GM21619 (cell line): ENCODE measurements at regions not wholly inside any gene's neighbourhood (a gene's known extent, or its start where the extent isn't known, plus 50 kb on each side); places are given as distances from the start of the nearest gene placed in this dataset.
"Not testable (repeated sequence)": the region's sequence is repeated elsewhere in the genome, so short reads cannot be mapped to it uniquely, and the experiment has no call there.

Experiments used
- ATAC-seq: cut with Tn5 transposase; IDR thresholded peaks from one replicate; pipeline ENCODE4 v1.9.1; 2021; ENCODE audit not compliant: unreplicated experiment

- ATAC-seq, result not testable (repeated sequence)
Observed at GRCh38 chr2:101645886-101646285, 51.6 kb upstream of the MAP4K4 start.

DNA sequence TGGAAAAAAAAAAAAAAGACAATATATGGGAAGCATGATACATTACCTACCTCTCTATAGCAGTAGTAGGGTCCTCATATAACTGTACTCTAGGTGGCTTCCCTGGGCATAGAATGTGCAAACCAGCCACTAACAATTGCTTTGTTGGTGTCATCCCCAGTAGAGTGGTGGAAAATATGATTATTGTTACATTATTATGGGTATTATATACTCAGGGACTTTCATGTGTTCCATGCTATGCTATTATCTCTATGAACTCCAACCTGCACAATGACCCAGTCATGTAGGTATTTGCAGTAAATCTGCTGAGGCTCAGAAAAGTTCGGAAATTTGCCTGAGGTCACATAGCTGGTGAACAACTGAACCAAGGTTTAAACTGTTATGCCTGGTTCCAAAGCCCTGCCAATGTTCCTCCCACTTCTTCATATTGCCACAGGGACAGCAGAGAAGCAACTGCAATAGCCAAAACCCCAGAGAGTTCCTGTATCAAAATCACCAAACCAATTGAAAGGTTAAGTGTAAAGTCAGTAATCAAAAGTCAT is 52.6 kb upstream of the MAP4K4 start:
- no peak for ATAC-seq

DNA sequence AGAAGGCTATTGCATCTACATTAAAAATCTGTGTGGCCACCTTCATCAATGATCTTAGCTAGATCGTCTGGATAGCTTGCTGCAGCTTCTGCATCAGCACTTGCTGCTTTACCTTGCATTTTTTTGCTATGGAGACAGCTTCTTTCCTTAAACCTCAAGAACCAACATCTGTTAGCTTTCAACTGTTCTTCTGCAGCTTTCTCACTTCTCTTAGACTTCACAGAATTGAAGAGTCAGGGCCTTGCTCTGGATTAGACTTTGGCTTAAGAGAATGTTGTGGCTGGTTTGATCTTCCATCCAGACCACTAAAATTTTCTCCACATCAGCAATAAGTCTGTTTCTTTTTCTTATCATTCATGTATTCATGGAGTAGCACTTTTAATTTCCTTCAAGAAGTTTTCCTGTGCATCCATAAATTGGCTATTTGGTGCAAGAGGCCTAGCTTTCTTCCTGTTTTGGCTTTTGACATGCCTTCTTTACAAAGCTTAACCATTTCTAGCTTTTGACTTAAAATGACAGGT is 54.4 kb upstream of the MAP4K4 start:
- no peak for ATAC-seq

- ATAC-seq, result no peak
Observed at GRCh38 chr2:101638817-101639605, 58.5 kb upstream of the MAP4K4 start.

GRCh38 chr2:101638181-101638711 is 59.3 kb upstream of the MAP4K4 start:
- no peak for ATAC-seq

DNA sequence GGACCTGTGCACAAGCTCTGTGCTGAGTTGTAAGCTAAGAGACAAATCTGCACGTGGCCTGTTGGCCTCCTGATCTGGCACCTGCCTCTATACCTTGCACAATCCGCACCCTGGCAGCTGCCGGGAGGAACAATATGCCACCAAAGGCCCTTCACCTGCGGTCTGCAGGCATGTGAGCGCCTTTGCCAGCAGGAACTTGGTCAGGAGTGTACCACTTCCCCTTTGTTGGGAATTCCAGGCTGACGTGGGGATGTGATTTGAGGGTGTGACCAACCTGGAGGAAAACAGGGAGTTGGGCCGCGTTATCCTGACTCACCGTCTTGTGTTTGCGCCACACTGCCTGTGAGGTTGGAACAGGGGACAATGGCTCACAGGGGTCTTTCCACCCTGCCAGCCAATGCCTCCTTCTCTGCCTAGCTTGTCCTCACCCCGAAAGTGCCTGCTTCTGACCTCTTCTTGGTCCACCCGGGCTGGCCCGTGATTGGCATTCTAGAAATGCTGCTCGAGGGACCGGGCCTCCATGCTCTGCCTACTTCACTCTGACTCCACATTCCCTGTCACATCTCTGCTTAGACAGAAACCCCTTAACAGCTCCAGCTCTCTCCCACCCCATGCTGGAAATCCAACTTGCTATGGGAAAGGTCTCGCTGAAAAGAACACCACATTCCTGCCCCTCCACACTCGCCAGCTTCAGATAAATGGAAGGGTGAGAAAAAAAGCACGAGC is 67.1 kb upstream of the MAP4K4 start:
- no peak for ATAC-seq

- no peak for ATAC-seq
Observed at GRCh38 chr2:101628030-101628392, 69.5 kb upstream of the MAP4K4 start.

DNA sequence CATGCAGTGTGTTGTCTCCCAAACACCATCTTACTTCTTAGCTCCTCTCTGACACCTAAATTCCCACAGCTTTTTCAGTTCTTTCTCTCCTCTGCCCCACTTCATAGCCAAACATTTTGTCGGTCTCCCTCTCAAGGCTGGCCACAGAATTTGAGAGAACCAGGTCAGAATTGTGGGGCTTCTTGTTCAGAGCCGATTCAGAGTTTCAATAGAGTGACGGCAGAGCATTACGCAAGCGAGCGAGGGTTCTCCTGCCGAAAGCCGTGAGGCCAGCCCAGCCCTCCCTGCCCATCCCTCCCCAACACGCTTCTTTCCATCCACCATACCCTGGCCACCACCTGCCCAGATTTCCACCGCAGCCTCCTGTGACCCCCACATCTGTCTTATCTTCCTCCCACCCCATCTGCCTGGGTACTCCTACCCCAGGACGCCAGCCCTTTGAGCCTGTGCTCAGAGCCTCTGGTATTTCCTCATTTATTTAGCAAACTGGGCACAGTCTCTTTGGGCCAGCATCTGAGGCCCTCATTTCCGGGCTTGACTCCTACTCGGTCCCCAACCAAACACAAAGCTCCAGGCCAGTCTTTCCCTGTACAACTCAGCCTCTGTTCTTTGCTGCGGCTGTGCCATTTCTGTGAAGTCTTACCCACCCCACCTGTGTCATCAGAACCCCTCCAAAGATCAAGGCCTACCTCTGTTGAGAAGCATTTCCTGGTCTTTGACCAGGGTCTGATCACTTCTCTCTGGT is 70.0 kb upstream of the MAP4K4 start:
- no peak for ATAC-seq

DNA sequence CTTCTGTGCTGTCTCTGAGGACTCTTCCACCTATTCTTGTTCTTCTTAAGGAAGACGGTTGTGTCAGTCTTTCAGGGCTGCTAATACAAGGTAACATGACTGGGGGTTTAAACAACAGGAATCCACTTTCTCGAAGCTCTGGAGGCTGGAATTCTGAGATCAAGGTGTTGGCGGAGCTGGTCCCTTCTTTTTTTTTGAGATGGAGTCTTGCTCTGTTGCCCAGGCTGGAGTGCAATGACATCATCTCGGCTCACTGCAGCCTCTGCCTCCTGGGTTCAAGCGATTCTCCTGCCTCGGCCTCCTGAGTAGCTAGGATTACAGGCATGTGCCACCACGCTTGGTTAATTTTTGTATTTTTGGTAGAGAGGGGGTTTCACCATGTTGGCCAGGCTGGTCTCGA is 71.7 kb upstream of the MAP4K4 start:
- ATAC-seq, result not testable (repeated sequence)

DNA sequence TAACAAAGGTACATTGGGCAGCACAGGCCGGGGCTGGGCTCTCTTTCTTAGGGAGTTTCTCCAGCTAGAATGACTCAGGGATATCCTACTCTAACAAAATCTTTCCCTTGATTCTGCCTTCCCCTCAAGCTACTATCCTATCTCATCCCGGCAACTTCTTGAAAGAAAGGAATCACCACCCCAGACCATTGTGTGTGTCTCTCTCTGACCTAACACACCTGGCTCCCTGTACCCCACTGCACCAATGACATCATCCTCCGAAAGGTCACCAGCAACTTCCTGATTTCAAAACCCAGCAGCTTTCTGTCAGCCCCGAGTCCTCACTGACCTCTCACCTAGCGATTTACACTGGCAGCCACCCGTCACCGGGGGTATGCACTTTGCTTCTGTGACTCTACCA is 72.1 kb upstream of the MAP4K4 start:
- ATAC-seq, result no peak

DNA sequence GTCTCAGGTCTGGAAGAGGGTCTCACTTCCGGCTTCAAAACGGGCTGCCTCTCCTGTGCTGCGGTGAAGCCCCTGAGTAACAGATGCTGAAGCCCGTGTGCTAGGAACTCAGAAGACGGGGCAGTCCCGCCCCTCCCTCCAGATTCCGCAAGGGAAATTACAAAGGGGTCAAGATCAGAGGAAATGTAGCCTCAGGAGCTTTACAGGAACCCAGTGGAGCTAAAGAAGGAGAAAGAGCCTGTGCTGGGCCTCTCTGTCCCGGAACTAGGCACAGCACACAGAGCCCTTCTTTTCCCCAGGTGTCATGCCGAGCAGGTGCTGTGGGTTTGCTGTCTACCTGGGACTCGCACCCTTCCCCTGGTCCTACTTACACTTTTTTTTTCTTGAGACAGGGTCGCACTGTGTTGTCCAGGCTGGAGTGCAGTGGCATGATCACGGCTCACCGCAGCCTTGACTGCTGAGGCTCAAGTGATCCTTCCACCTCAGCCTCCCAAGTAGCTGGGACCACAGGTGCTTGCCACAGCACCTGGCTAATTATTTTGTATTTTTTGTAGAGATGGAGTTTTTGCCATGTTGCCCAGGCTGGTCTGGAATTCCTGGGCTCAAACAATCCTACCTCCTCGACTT is 72.7 kb upstream of the MAP4K4 start:
- no peak for ATAC-seq

- ATAC-seq, result peak; percentile 65
Observed at GRCh38 chr2:101623031-101623521, 74.4 kb upstream of the MAP4K4 start.

DNA sequence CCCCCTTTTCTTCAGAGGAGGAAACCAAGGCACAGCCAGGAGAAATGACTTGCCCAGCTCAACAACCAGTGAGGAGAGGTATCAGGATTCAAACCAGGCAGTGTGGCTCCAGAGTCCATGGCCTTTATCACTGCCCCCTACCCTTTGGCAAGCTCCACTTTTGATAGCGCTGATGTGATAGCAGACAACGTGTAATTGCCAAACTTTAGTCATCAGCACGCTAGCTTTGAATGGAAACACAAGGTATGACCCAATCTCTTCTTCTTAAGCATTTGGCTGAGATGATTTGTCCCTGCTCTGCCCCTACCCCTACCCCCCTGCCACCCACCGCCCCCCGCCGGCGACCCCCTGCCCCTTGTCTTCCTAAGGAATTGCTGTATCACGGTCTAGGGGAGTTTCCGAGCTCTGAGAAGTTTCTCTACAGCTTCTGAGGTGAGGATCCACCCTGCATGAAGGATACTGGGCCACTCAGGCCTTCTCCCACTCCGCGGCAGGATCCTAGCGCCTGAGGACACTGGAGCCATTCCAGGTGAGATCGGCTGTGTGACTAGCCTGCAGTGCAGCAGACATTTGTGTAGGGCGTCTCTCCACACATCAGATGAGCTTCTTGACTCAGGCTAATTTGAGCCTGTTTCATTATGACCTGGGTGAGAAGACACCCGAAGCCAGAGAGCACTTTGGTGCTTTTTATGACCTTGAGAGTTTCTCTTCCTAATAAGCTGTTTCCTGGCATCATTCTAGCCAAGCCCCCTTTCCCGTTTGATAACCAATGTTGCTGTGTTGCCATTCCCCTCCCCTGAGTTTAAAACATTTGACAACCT is 75.1 kb upstream of the MAP4K4 start:
- ATAC-seq, result peak; percentile 89

DNA sequence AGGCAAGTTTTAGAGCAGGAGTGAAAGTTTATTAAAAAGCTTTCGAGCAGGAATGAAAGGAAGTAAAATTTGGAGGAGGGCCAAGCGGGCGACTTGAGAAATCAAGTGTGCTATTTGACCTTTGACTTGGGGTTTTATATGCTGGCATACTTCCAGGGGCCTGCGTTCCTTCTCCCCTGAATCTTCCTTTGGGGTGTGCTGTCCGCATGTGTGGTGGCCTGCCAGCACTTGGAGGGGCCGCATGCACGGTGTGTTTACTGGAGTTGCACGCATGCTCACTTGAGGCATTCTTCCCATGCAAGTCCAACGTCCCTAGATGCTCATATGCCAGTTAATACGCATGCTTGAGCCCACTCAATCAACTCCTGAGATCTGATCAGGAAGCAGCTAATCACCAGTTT is 78.3 kb upstream of the MAP4K4 start:
- no peak for ATAC-seq

- no peak for ATAC-seq
Observed at GRCh38 chr2:101617796-101618195, 79.7 kb upstream of the MAP4K4 start.

GRCh38 chr2:101617188-101617587 is 80.3 kb upstream of the MAP4K4 start:
- ATAC-seq, result no peak

DNA sequence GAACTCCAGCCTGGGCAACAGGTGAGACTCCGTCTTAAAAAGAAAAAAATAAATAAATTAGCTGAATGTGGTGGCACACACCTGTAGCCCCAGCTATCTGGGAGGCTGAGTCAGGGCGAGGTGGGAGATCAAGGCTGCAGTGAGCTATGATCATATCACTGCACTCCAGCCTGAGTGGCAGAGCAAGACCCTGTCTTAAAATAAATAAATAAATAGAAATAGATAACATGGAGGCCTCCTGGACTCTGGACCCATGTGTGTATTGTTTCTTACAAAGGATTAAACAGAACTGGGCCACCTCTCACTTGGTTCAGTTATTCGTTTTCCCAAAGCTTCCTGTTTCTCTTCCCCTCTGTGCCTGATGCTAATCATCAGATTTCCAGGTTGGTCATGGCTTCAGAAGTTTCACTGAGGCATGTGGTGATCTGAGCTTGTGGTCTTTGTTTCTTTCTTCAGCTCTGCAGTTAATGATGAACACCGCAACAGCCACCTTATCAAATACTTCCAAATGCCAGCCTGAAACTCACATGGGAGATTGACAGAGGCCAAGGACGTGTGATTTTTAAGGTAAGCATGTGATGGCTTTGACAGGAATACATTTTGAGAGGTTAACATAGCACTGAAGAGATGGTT is 83.3 kb upstream of the MAP4K4 start:
- ATAC-seq, result no peak

- no peak for ATAC-seq
Observed at GRCh38 chr2:101613056-101613704, 84.3 kb upstream of the MAP4K4 start.

- ATAC-seq, result no peak
Observed at GRCh38 chr2:101612019-101612418, 85.5 kb upstream of the MAP4K4 start.
